ENCODE measurements at regions not wholly inside any gene's neighbourhood (a gene's known extent, or its start where the extent isn't known, plus 50 kb on each side); places are given as distances from the start of the nearest gene placed in this dataset.

- no peak for DNase-seq (ENCODE audit: low read depth)
These were observed 136.8 kb downstream of the FOXD2 start for GRCh38 chr1:47574451-47575165.

GRCh38 chr1:47575855-47576757 is 138.3 kb downstream of the FOXD2 start:
- no peak for DNase-seq (ENCODE audit: low read depth)

GRCh38 chr1:47576758-47577115 is 138.9 kb downstream of the FOXD2 start:
- DNase-seq (ENCODE audit: low read depth), result no peak

- DNase-seq (ENCODE audit: low read depth), result no peak
These were observed 139.6 kb downstream of the FOXD2 start for GRCh38 chr1:47577303-47578025.

- DNase-seq (ENCODE audit: low read depth), result no peak
These were observed 140.3 kb downstream of the FOXD2 start for GRCh38 chr1:47578026-47578720.

- no peak for DNase-seq (ENCODE audit: low read depth)
These were observed 141.0 kb downstream of the FOXD2 start for GRCh38 chr1:47578721-47579419.

- no peak for DNase-seq (ENCODE audit: low read depth)
These were observed 142.0 kb downstream of the FOXD2 start for GRCh38 chr1:47579809-47580208.

- no peak for DNase-seq (ENCODE audit: low read depth)
These were observed 142.7 kb downstream of the FOXD2 start for GRCh38 chr1:47580451-47580995.

GRCh38 chr1:47582891-47583608 is 145.2 kb downstream of the FOXD2 start:
- DNase-seq (ENCODE audit: low read depth), result no peak

GRCh38 chr1:47584249-47584648 is 146.4 kb downstream of the FOXD2 start:
- DNase-seq (ENCODE audit: low read depth), result no peak

- no peak for DNase-seq (ENCODE audit: low read depth)
These were observed 147.5 kb downstream of the FOXD2 start for GRCh38 chr1:47585141-47585902.

- no peak for DNase-seq (ENCODE audit: low read depth)
These were observed 150.2 kb downstream of the FOXD2 start for GRCh38 chr1:47587891-47588582.

- no peak for DNase-seq (ENCODE audit: low read depth)
These were observed 152.8 kb downstream of the FOXD2 start for GRCh38 chr1:47590523-47591225.

- no peak for DNase-seq (ENCODE audit: low read depth)
These were observed 154.0 kb downstream of the FOXD2 start for GRCh38 chr1:47591801-47592200.

- no peak for DNase-seq (ENCODE audit: low read depth)
These were observed 154.6 kb downstream of the FOXD2 start for GRCh38 chr1:47592296-47593012.

GRCh38 chr1:47593013-47593568 is 155.2 kb downstream of the FOXD2 start:
- DNase-seq (ENCODE audit: low read depth), result no peak

- no peak for DNase-seq (ENCODE audit: low read depth)
These were observed 155.9 kb downstream of the FOXD2 start for GRCh38 chr1:47593598-47594285.

Measured in T-helper 22 cell (primary cell).